Keratinocyte (primary cell): ENCODE measurements at regions not wholly inside any gene's neighbourhood (a gene's known extent, or its start where the extent isn't known, plus 50 kb on each side); places are given as distances from the start of the nearest gene placed in this dataset.

ENCODE experiments used
- DNase-seq: peaks from one replicate; pipeline ENCODE4 v3.0.0-alpha.2; 2011; ENCODE audit warnings: low read depth, missing footprints, low spot score
- FAIRE-seq: peaks from 2 replicates; lab custom pipeline; 2011; peaks lifted over from hg19 to GRCh38; lab: Jason Lieb, UNC
- H2AFZ ChIP-seq: 2 replicates; pipeline ENCODE4 v1.6.0; 2012; ENCODE audit warnings: low read length, control low read depth, inconsistent platforms; ENCODE audit not compliant: control insufficient read depth
- H3K27ac ChIP-seq: 2 replicates; pipeline ENCODE4 v1.5.1; 2011; ENCODE audit warnings: low read length; ENCODE audit not compliant: control insufficient read depth, insufficient read depth
- H3K27me3 ChIP-seq: 3 replicates; pipeline ENCODE4 v1.6.0; 2011; ENCODE audit warnings: low read length; ENCODE audit not compliant: control insufficient read depth, insufficient read depth; ENCODE audit errors: extremely low read depth
- H3K36me3 ChIP-seq, 2 experiments: 2 replicates in 1 of 2; 3 replicates in 1 of 2; pipeline ENCODE4 v1.5.1; 2011; ENCODE audit warnings: low read length in 2 of 2, mild to moderate bottlenecking in 1 of 2; ENCODE audit not compliant: control insufficient read depth in 2 of 2, insufficient read depth in 2 of 2; ENCODE audit errors: extremely low read depth in 1 of 2
- H3K4me1 ChIP-seq: 3 replicates; pipeline ENCODE4 v1.5.1; 2011; ENCODE audit warnings: low read length; ENCODE audit not compliant: control insufficient read depth, insufficient read depth; ENCODE audit errors: extremely low read depth
- H3K4me2 ChIP-seq: 3 replicates; pipeline ENCODE4 v1.6.0; 2011; ENCODE audit warnings: low read depth, low read length; ENCODE audit not compliant: control insufficient read depth, insufficient read depth; ENCODE audit errors: extremely low read depth
- H3K4me3 ChIP-seq, 3 experiments: fragments of 200-600 bp in 1 of 3; sonication (generic) in 1 of 3; 2 replicates in 2 of 3; 3 replicates in 1 of 3; pipeline ENCODE4 v1.5.1; 2011 to 2016; ENCODE audit warnings: low read length in 3 of 3, mild to moderate bottlenecking in 3 of 3, control low read depth in 2 of 3, inconsistent platforms in 1 of 3, low read depth in 1 of 3, mixed read lengths in 1 of 3, mixed run types in 1 of 3, moderate library complexity in 1 of 3; ENCODE audit not compliant: control insufficient read depth in 2 of 3, insufficient read depth in 2 of 3; ENCODE audit errors: extremely low read depth in 1 of 3
- H3K79me2 ChIP-seq: 2 replicates; pipeline ENCODE4 v1.6.0; 2012; ENCODE audit warnings: low read length; ENCODE audit not compliant: control insufficient read depth, insufficient read depth
- H3K9ac ChIP-seq: 3 replicates; pipeline ENCODE4 v1.6.0; 2011; ENCODE audit warnings: low read length; ENCODE audit not compliant: control insufficient read depth, insufficient read depth; ENCODE audit errors: extremely low read depth
- H3K9me1 ChIP-seq: 3 replicates; pipeline ENCODE4 v1.6.0; 2011; ENCODE audit warnings: low read length; ENCODE audit not compliant: control insufficient read depth, insufficient read depth; ENCODE audit errors: extremely low read depth
- H3K9me3 ChIP-seq: 2 replicates; pipeline ENCODE4 v1.5.1; 2012; ENCODE audit warnings: low read depth, low read length; ENCODE audit not compliant: control insufficient read depth
- H4K20me1 ChIP-seq: 3 replicates; pipeline ENCODE4 v1.6.0; 2011; ENCODE audit warnings: low read length; ENCODE audit not compliant: control insufficient read depth, insufficient read depth; ENCODE audit errors: extremely low read depth
- CTCF ChIP-seq, 3 experiments: IDR thresholded peaks in 1 of 3; conservative IDR thresholded peaks in 1 of 3; optimal IDR thresholded peaks in 1 of 3; 2 replicates in 2 of 3; 3 replicates in 1 of 3; pipeline versions ENCODE3 to v1.5.1; 2011; ENCODE audit warnings: low read length in 3 of 3, mild to moderate bottlenecking in 3 of 3, moderate library complexity in 2 of 3, control low read depth in 1 of 3, inconsistent platforms in 1 of 3; ENCODE audit not compliant: insufficient read depth in 2 of 3; ENCODE audit errors: extremely low read depth in 1 of 3
- EZH2 ChIP-seq: IDR thresholded peaks from one replicate; pipeline ENCODE4 v1.6.1; 2012; ENCODE audit warnings: inconsistent platforms, mild to moderate bottlenecking, low read length, moderate library complexity
- dilution Hi-C: fragments of 300-500 bp; cut with MboI; formaldehyde crosslinking; loops from one replicate; pipeline ENCODE4 v1.7.0; 2020; ENCODE audit warnings: low sequenced_read_pairs; ENCODE audit not compliant: extremely low pct_ligation_motif_present

GRCh38 chr2:215854008-215854407 lies 159.3 kb downstream of the MREG start:
- Histone ChIP-seq H3K36me3 (no peaks in the 10 kb centered on the region), H3K9me1 (no peaks in the 10 kb centered on the region), H3K27ac (no peak overlapping the region), H3K4me2 (no peak overlapping the region), H4K20me1 (no peaks in the 10 kb centered on the region), H3K27me3 (no peaks in the 10 kb centered on the region), H3K9ac (no peak overlapping the region), H3K9me3 (no peaks in the 10 kb centered on the region), H3K4me1 (peaks cover 5% of the 10 kb centered on the region), H3K4me3 (no peak overlapping the region), H2AFZ (no peak overlapping the region), H3K79me2 (no peaks in the 10 kb centered on the region)
- DNase-seq (no peak), FAIRE-seq (no peak)
- dilution Hi-C loops = no loop called here
- TF ChIP-seq EZH2 (no peak), CTCF (optimal IDR thresholded peaks at IDR 0.05 in 1 of 3, IDR thresholded peaks at IDR 0.05 in 1 of 3, conservative IDR thresholded peaks at IDR 0.05 in 1 of 3; ENCODE audit: extremely low read depth in 1 of 3, insufficient read depth in 2 of 3, low read length in 3 of 3) (no peak)

- dilution Hi-C loops = no loop called here
- H3K79me2 ChIP-seq = no peaks in the 10 kb centered on the region
- no peaks in the 10 kb centered on the region for H3K9me3 ChIP-seq
- no peak overlapping the region for H2AFZ ChIP-seq
- no peak for FAIRE-seq
- H3K27ac ChIP-seq = no peak overlapping the region
- no peak overlapping the region for H3K4me2 ChIP-seq
- TF ChIP-seq CTCF (optimal IDR thresholded peaks at IDR 0.05 in 1 of 3, IDR thresholded peaks at IDR 0.05 in 1 of 3, conservative IDR thresholded peaks at IDR 0.05 in 1 of 3; ENCODE audit: extremely low read depth in 1 of 3, insufficient read depth in 2 of 3, low read length in 3 of 3) = no peak
- TF ChIP-seq EZH2 = no peak
- DNase-seq = no peak
- H3K9ac ChIP-seq = no peak overlapping the region
- H3K27me3 ChIP-seq = no peaks in the 10 kb centered on the region
- no peaks in the 10 kb centered on the region for H4K20me1 ChIP-seq
- no peaks in the 10 kb centered on the region for H3K36me3 ChIP-seq
- peaks cover 5% of the 10 kb centered on the region for H3K4me1 ChIP-seq
- no peaks in the 10 kb centered on the region for H3K9me1 ChIP-seq
- H3K4me3 ChIP-seq = no peak overlapping the region
These were observed 161.7 kb downstream of the MREG start for GRCh38 chr2:215851696-215852095.
